K562 (cell line): ENCODE measurements at regions not wholly inside any gene's neighbourhood (a gene's known extent, or its start where the extent isn't known, plus 50 kb on each side); places are given as distances from the start of the nearest gene placed in this dataset.

Experiments used
- CHD7 ChIP-seq: fragments of 200-600 bp; sonication (generic); IDR thresholded peaks from one replicate; pipeline ENCODE4 v1.6.1; 2012; ENCODE audit warnings: mild to moderate bottlenecking, low read depth, low read length, inconsistent platforms

GRCh38 chr2:144943293-144943941 is 423.5 kb upstream of the ZEB2 start (continued):
- TF ChIP-seq CHD7: no peak
